ENCODE measurements at regions not wholly inside any gene's neighbourhood (a gene's known extent, or its start where the extent isn't known, plus 50 kb on each side); places are given as distances from the start of the nearest gene placed in this dataset.

DNA sequence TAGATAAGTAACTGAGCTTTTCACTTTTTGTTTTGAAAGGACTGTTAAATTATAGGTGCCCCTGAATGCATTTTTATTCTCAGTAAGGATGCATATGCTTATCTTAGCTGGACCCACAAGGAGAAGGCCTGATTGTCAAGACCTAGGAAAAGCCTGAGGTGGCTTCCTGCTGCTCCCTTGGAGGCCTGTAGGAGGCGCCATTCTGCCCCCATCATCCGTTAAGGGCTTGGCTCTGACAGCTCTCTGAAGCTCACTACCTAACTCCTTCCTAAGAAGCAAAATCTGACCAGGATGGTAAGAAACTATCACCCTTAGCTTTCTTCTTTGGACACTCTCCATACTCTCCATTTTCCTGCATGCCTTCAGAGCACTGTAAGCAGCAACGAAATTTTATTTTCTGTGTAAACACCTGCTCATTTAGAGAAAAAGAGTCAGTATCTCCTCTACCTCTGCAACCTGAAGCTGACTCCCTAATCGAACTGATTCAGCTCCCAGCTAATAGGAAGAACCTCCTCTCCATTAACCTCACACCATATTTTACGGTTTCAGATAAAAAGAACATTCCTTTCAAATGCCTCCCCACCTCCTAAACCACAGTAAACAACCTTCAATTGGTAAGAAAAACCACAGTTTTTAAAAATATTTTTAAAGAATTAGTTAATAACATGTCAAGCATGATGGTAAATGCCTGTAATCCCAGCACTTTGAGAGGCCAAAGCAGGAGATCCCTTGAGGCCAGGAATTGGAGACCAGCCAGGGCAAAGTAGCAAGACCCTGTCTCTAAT lies 73.4 kb upstream of the EDNRA start:
- TF ChIP-seq, protein P1, sequence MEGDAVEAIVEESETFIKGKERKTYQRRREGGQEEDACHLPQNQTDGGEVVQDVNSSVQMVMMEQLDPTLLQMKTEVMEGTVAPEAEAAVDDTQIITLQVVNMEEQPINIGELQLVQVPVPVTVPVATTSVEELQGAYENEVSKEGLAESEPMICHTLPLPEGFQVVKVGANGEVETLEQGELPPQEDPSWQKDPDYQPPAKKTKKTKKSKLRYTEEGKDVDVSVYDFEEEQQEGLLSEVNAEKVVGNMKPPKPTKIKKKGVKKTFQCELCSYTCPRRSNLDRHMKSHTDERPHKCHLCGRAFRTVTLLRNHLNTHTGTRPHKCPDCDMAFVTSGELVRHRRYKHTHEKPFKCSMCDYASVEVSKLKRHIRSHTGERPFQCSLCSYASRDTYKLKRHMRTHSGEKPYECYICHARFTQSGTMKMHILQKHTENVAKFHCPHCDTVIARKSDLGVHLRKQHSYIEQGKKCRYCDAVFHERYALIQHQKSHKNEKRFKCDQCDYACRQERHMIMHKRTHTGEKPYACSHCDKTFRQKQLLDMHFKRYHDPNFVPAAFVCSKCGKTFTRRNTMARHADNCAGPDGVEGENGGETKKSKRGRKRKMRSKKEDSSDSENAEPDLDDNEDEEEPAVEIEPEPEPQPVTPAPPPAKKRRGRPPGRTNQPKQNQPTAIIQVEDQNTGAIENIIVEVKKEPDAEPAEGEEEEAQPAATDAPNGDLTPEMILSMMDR (optimal IDR thresholded peaks at IDR 0.05 in 1 of 3, IDR thresholded peaks at IDR 0.05 in 1 of 3, conservative IDR thresholded peaks at IDR 0.05 in 1 of 3; ENCODE audit: extremely low read depth in 1 of 3, insufficient read depth in 2 of 3, low read length in 3 of 3): peak; percentile 48 to 69 (median 61)
- no peak for TF ChIP-seq EZH2 (IDR thresholded peaks at IDR 0.05; ENCODE audit: low read length)
